ENCODE measurements at regions not wholly inside any gene's neighbourhood (a gene's known extent, or its start where the extent isn't known, plus 50 kb on each side); places are given as distances from the start of the nearest gene placed in this dataset.

DNA sequence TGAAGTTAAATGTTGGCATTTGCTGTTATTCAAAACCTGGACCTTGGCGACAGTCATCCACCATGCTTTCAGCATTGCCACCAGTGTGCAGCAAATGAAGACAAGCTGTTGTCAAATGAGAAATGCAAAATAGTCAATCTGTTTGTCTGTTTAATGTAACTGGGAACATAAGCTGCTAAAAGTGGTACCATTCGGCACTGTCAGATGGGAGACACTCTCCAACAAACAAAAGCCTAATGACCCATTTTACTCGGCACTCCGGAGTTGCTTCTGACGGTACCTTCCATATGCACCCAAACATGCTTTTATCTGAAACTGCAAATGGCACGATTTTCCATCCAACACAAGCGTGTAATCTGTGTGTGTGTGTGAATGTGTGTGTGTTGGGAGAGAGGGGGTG lies 297.8 kb downstream of the MAF start:
- TF ChIP-seq, protein P1, sequence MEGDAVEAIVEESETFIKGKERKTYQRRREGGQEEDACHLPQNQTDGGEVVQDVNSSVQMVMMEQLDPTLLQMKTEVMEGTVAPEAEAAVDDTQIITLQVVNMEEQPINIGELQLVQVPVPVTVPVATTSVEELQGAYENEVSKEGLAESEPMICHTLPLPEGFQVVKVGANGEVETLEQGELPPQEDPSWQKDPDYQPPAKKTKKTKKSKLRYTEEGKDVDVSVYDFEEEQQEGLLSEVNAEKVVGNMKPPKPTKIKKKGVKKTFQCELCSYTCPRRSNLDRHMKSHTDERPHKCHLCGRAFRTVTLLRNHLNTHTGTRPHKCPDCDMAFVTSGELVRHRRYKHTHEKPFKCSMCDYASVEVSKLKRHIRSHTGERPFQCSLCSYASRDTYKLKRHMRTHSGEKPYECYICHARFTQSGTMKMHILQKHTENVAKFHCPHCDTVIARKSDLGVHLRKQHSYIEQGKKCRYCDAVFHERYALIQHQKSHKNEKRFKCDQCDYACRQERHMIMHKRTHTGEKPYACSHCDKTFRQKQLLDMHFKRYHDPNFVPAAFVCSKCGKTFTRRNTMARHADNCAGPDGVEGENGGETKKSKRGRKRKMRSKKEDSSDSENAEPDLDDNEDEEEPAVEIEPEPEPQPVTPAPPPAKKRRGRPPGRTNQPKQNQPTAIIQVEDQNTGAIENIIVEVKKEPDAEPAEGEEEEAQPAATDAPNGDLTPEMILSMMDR (IDR thresholded peaks at IDR 0.05; ENCODE audit: low read depth, low read length), result no peak
- Histone ChIP-seq H3K4me1 (ENCODE audit: low read depth) (no peaks in the 10 kb centered on the region), H3K27ac (no peak overlapping the region), H3K27me3 (no peaks in the 10 kb centered on the region), H3K36me3 (no peaks in the 10 kb centered on the region), H3K9me3 (ENCODE audit: low read depth) (no peaks in the 10 kb centered on the region), H3K4me3 (no peak overlapping the region)
- no peak for DNase-seq (ENCODE audit: low read depth in 1 of 2, low spot score in 1 of 2)

DNA sequence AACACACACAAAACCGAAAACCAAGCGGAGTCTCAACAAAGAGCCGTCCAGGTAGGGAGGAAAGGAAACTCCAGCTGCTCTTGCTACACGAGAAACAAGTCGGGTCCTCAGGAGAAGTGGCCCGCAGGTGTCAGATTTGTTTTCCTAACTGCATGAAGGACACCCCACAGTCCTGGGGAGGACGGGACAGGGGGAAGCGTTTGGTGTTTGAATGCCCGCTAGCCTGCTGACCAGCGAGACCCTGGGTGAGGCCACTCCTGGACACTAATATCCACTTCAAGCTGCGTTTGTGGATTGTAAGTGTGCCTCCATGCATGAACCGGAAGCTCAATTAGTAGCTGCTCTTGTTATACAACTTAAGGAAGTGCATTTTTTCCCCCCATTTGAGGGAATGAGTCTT lies 299.5 kb downstream of the MAF start:
- no peak for DNase-seq (ENCODE audit: low read depth in 1 of 2, low spot score in 1 of 2)
- H3K27me3 ChIP-seq, result no peaks in the 10 kb centered on the region
- TF ChIP-seq, protein P1 (IDR thresholded peaks at IDR 0.05; ENCODE audit: low read depth, low read length), result no peak
- no peaks in the 10 kb centered on the region for H3K36me3 ChIP-seq
- H3K9me3 ChIP-seq (ENCODE audit: low read depth), result no peaks in the 10 kb centered on the region
- no peaks in the 10 kb centered on the region for H3K4me1 ChIP-seq (ENCODE audit: low read depth)
- no peak overlapping the region for H3K27ac ChIP-seq
- no peak overlapping the region for H3K4me3 ChIP-seq

DNA sequence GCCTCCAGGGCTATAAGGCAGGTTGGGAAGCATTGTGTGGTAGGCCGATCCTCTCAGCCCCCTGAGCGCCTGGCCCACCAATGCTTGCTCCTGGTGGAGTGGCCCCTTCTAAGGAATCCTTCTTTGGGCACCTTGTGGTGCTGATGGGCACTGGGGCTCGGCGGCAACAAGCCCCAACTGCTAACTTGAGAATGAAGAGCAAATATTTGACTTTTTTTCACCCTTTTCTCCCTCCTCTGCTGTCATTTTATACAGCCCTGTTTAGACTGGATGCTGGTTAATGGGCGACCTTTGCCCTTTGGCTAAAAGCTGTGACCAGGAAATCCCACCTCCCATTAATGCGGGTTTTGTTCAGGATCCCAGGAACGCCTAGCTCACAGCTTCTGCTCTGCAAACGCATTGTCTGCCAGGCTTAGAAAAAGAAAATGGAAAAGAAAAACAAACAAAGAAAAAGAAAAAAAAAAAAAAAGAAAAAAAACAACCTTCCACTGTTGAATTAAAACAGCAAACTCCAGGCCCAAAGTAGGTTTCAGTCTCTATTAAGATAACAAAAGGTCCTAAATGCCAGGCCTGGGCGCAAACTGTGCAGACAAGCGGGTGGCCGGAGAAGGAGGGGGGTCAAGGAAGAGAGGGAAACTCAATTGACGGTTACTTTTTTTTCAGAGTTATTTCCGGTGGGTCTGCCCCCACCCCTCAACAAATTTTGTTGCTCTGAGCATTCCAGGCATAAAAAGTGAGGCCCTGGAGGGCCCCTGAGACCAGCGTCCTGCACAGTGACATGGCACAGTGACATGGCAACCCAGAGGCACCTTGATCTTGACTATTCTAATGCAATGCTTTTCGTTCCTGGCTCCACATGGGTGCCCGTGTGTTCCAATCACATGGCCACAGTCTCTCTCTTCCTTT lies 301.4 kb downstream of the MAF start:
- no peak for DNase-seq (ENCODE audit: low read depth in 1 of 2, low spot score in 1 of 2)
- Histone ChIP-seq H3K27me3 (no peaks in the 10 kb centered on the region), H3K36me3 (no peaks in the 10 kb centered on the region), H3K27ac (no peak overlapping the region), H3K9me3 (ENCODE audit: low read depth) (no peaks in the 10 kb centered on the region), H3K4me1 (ENCODE audit: low read depth) (no peaks in the 10 kb centered on the region), H3K4me3 (no peak overlapping the region)
- TF ChIP-seq, protein P1 (IDR thresholded peaks at IDR 0.05; ENCODE audit: low read depth, low read length), result no peak

DNA sequence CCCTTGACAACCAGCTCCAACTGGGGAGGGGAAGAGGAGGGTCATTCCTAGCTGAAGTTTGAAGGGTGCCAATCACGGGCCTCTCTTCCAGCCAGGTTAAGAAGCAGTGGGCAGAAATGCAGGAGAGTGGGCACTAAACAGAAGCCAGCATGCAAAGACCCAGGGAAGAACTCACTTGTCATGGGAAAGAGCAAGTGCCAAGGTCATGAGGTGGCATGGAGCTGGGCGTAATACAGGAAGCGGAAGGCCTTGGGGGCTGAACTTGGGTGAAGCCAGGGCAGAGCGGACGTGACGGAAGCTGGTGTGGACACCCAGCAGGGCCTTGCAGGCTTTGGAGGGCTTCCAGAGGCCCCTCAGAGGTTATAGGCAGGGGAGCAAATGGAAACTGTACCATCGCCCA lies 302.1 kb downstream of the MAF start:
- Histone ChIP-seq H3K27me3 (no peaks in the 10 kb centered on the region), H3K4me3 (no peak overlapping the region), H3K27ac (no peak overlapping the region), H3K9me3 (ENCODE audit: low read depth) (no peaks in the 10 kb centered on the region), H3K36me3 (no peaks in the 10 kb centered on the region), H3K4me1 (ENCODE audit: low read depth) (no peaks in the 10 kb centered on the region)
- DNase-seq (ENCODE audit: low read depth in 1 of 2, low spot score in 1 of 2), result no peak
- TF ChIP-seq, protein P1 (IDR thresholded peaks at IDR 0.05; ENCODE audit: low read depth, low read length), result no peak

DNA sequence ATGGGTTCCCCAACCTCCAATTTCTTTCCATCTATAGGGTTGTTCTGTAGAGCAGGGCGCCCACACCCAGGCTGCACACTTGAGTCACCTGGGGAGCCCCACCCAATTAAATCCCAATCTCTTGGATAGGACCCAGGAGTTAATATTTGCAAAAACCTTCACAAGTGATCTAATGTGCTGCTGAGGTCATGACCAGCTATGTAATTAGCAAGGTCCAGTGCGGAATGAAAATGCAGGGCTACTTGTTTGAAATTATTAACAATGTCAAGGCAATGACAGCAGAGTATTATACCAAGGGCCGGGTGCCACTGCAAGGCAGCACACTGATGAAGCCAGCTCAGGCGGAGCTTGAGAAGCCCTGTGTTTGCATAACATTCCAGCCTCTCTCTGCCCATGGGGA lies 302.7 kb downstream of the MAF start:
- Histone ChIP-seq H3K27ac (no peak overlapping the region), H3K4me3 (no peak overlapping the region), H3K27me3 (no peaks in the 10 kb centered on the region), H3K9me3 (ENCODE audit: low read depth) (no peaks in the 10 kb centered on the region), H3K36me3 (no peaks in the 10 kb centered on the region), H3K4me1 (ENCODE audit: low read depth) (no peaks in the 10 kb centered on the region)
- no peak for DNase-seq (ENCODE audit: low read depth in 1 of 2, low spot score in 1 of 2)
- TF ChIP-seq, protein P1 (IDR thresholded peaks at IDR 0.05; ENCODE audit: low read depth, low read length), result no peak
